Esophagus muscularis mucosa (tissue), 4 donors: ENCODE measurements at regions not wholly inside any gene's neighbourhood (a gene's known extent, or its start where the extent isn't known, plus 50 kb on each side); places are given as distances from the start of the nearest gene placed in this dataset.
A peak's percentile ranks its signal among the peaks of the same experiment; 100 is the strongest.

Source experiments
- DNase-seq: peaks from one replicate; pipeline ENCODE4 v3.0.0-alpha.2; 2017; ENCODE audit errors: extremely low spot score
- H3K27ac ChIP-seq, 4 donors: fragments of 200-600 bp; sonication (generic); replicated peaks in 1 of 4; 1 replicate in 3 of 4; 2 replicates in 1 of 4; pipeline ENCODE4 v1.5.1; 2016 to 2019; ENCODE audit warnings: mild to moderate bottlenecking in 1 of 4
- H3K27me3 ChIP-seq, 4 donors: fragments of 200-600 bp; sonication (generic); one replicate each; pipeline versions ENCODE4 v1.5.1 to v1.6.0; 2016 to 2019
- H3K36me3 ChIP-seq, 4 donors: fragments of 200-600 bp; sonication (generic); one replicate each; pipeline ENCODE4 v1.5.1; 2016 to 2019
- H3K4me1 ChIP-seq, 4 donors: fragments of 200-600 bp; sonication (generic); one replicate each; pipeline ENCODE4 v1.5.1; 2016 to 2019
- H3K4me3 ChIP-seq, 4 donors: fragments of 200-600 bp; sonication (generic); 1 replicate in 2 of 4; 2 replicates in 2 of 4; pipeline ENCODE4 v1.5.1; 2016 to 2019; ENCODE audit warnings: mild to moderate bottlenecking in 4 of 4, moderate library complexity in 1 of 4
- H3K9me3 ChIP-seq, 4 donors: fragments of 200-600 bp; sonication (generic); 1 replicate in 3 of 4; 2 replicates in 1 of 4; pipeline ENCODE4 v1.5.1; 2016 to 2019
- EP300 ChIP-seq: sonication (generic); formaldehyde crosslinking; IDR thresholded peaks from one replicate; pipeline ENCODE4 v1.6.1; 2017; ENCODE audit warnings: antibody characterized with exemption
- POLR2A ChIP-seq: fragments of 450-650 bp; IDR thresholded peaks from one replicate; pipeline ENCODE4 v1.6.1; 2017; ENCODE audit warnings: antibody characterized with exemption, moderate library complexity, mild to moderate bottlenecking, low read depth
- POLR2AphosphoS5 ChIP-seq, 2 donors: sonication (generic); formaldehyde crosslinking; IDR thresholded peaks; one replicate each; pipeline ENCODE4 v1.6.1; 2017; ENCODE audit warnings: antibody characterized with exemption in 2 of 2
- WGBS: methylation state at CpG from one replicate; pipeline ENCODE4 v1.1.5; 2018; 5-methylcytosine and 5-hydroxymethylcytosine counted together
- intact Hi-C: fragments of 100-400 bp; cut with DNase I; formaldehyde crosslinking; loops from one replicate; pipeline ENCODE4 v1.15.1; 2023
- TF ChIP-seq, protein P1 (sequence below), 3 experiments: fragments of 200-600 bp in 2 of 3; fragments of 450-650 bp in 1 of 3; sonication (generic) in 2 of 3; IDR thresholded peaks; one replicate each; pipeline ENCODE4 v1.5.1; 2017 to 2019; ENCODE audit warnings: antibody characterized with exemption in 3 of 3, mild to moderate bottlenecking in 2 of 3, moderate library complexity in 1 of 3

DNA sequence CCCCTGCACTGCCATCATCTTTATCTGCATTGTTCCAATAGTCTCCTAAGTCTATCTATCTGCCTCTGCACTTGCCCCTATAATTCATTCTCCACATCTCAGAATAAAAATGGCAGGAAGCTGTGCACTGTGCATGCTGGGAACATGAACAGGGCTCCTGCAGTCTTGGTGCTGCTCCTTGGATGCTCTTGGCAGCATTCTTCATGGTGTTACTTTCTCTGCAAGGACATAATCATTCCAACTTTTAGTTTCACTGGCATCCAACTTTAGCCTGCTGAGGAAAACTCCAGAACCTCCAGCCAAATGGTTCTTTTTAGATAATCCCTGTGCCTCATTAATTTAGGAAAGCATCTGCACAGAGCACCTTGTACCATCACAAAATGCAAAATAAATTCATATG, 208.3 kb downstream of the STK31 start:
- H3K9me3 ChIP-seq, result no peaks in the 10 kb centered on the region
- intact Hi-C loops, result no loop called here
- DNase-seq, result peak; percentile 7
- no peak for TF ChIP-seq POLR2AphosphoS5 (IDR thresholded peaks at IDR 0.05)
- no peak for TF ChIP-seq POLR2A
- TF ChIP-seq, protein P1, sequence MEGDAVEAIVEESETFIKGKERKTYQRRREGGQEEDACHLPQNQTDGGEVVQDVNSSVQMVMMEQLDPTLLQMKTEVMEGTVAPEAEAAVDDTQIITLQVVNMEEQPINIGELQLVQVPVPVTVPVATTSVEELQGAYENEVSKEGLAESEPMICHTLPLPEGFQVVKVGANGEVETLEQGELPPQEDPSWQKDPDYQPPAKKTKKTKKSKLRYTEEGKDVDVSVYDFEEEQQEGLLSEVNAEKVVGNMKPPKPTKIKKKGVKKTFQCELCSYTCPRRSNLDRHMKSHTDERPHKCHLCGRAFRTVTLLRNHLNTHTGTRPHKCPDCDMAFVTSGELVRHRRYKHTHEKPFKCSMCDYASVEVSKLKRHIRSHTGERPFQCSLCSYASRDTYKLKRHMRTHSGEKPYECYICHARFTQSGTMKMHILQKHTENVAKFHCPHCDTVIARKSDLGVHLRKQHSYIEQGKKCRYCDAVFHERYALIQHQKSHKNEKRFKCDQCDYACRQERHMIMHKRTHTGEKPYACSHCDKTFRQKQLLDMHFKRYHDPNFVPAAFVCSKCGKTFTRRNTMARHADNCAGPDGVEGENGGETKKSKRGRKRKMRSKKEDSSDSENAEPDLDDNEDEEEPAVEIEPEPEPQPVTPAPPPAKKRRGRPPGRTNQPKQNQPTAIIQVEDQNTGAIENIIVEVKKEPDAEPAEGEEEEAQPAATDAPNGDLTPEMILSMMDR (IDR thresholded peaks at IDR 0.05), result no peak
- no peak for TF ChIP-seq EP300
- H3K27me3 ChIP-seq, result no peaks in the 10 kb centered on the region
- H3K27ac ChIP-seq, result no peak overlapping the region
- no peaks in the 10 kb centered on the region for H3K36me3 ChIP-seq
- H3K4me3 ChIP-seq, result no peak overlapping the region
- no peaks in the 10 kb centered on the region for H3K4me1 ChIP-seq

DNA sequence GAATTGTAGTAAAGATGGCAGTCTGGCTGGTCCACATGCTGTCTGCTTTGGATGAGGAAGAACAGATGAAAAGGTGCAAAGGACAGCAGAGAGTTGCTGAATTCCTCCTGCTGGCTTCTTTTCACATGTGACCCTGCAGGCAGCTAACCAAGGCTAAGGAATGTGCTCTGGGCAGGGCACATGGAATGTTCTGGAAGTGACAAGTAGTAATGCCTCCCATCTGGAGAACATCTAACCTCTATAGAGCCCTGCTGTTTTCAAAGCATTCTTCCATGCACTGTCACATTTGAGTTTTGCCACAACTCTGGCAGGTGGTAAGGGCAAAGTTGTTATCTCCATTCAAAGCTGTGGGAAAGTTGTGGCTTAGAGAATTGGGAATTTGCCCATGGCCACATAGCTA, 208.8 kb downstream of the STK31 start:
- Histone ChIP-seq H3K36me3 (no peaks in the 10 kb centered on the region), H3K9me3 (no peaks in the 10 kb centered on the region), H3K27me3 (no peaks in the 10 kb centered on the region), H3K4me1 (no peaks in the 10 kb centered on the region), H3K27ac (no peak overlapping the region), H3K4me3 (no peak overlapping the region)
- TF ChIP-seq POLR2AphosphoS5 (IDR thresholded peaks at IDR 0.05) (no peak), EP300 (no peak), POLR2A (no peak)
- TF ChIP-seq, protein P1 (IDR thresholded peaks at IDR 0.05), result no peak
- intact Hi-C loops, result no loop called here
- peak; percentile 57 for DNase-seq

GRCh38 chr7:23925088-23925487, 215.1 kb downstream of the STK31 start:
- intact Hi-C loops, result no loop called here
- H3K27ac ChIP-seq, result no peak overlapping the region
- no peak for TF ChIP-seq POLR2AphosphoS5 (IDR thresholded peaks at IDR 0.05)
- TF ChIP-seq, protein P1 (IDR thresholded peaks at IDR 0.05), result no peak
- no peaks in the 10 kb centered on the region for H3K4me1 ChIP-seq
- no peaks in the 10 kb centered on the region for H3K9me3 ChIP-seq
- peak; percentile 10 for DNase-seq
- no peak overlapping the region for H3K4me3 ChIP-seq
- no peaks in the 10 kb centered on the region for H3K27me3 ChIP-seq
- 73% methylated on average over 5 of the region's 5 CpGs for WGBS
- H3K36me3 ChIP-seq, result no peaks in the 10 kb centered on the region

GRCh38 chr7:23927709-23928417, 217.8 kb downstream of the STK31 start:
- H3K9me3 ChIP-seq, result no peaks in the 10 kb centered on the region

GRCh38 chr7:23928418-23928775, 218.4 kb downstream of the STK31 start:
- no peaks in the 10 kb centered on the region for H3K27me3 ChIP-seq
- H3K9me3 ChIP-seq, result no peaks in the 10 kb centered on the region
- H3K4me1 ChIP-seq, result no peaks in the 10 kb centered on the region
- TF ChIP-seq POLR2AphosphoS5 (IDR thresholded peaks at IDR 0.05) (no peak), POLR2A (no peak), EP300 (no peak)
- TF ChIP-seq, protein P1 (IDR thresholded peaks at IDR 0.05), result no peak
- H3K36me3 ChIP-seq, result no peaks in the 10 kb centered on the region
- 39% methylated on average over 3 of the region's 3 CpGs for WGBS
- H3K4me3 ChIP-seq, result no peak overlapping the region
- no peak overlapping the region for H3K27ac ChIP-seq
- DNase-seq, result peak; percentile 88
- intact Hi-C loops, result no loop called here

More at GRCh38 chr7:23927709-23928417, 217.8 kb downstream of the STK31 start:
- no peaks in the 10 kb centered on the region for H3K36me3 ChIP-seq
- intact Hi-C loops, result no loop called here
- peak; percentile 14 for DNase-seq
- TF ChIP-seq, protein P1 (IDR thresholded peaks at IDR 0.05), result no peak
- no peaks in the 10 kb centered on the region for H3K4me1 ChIP-seq
- H3K27ac ChIP-seq, result no peak overlapping the region
- WGBS, result 91% methylated on average over 5 of the region's 5 CpGs
- no peak overlapping the region for H3K4me3 ChIP-seq
- no peaks in the 10 kb centered on the region for H3K27me3 ChIP-seq
